H9 (cell line): ENCODE measurements at regions not wholly inside any gene's neighbourhood (a gene's known extent, or its start where the extent isn't known, plus 50 kb on each side); places are given as distances from the start of the nearest gene placed in this dataset.
"Not testable (repeated sequence)": the region's sequence is repeated elsewhere in the genome, so short reads cannot be mapped to it uniquely, and the experiment has no call there.

ENCODE experiments used
- DNase-seq: peaks from one replicate; pipeline ENCODE4 v3.0.0-alpha.2; 2017
- H2AFZ ChIP-seq: one replicate; pipeline ENCODE4 v1.6.1; 2013; ENCODE audit warnings: mild to moderate bottlenecking, low read length, control low read depth, moderate library complexity
- H2AK5ac ChIP-seq: 2 replicates; pipeline ENCODE4 v1.6.1; 2013; ENCODE audit warnings: low read length, control low read depth, mixed read lengths; ENCODE audit not compliant: insufficient read length
- H2BK120ac ChIP-seq: one replicate; pipeline ENCODE4 v1.6.1; 2013; ENCODE audit warnings: low read depth, mild to moderate bottlenecking, low read length, control low read depth, inconsistent platforms; ENCODE audit not compliant: poor library complexity, severe bottlenecking
- H2BK12ac ChIP-seq: 2 replicates; pipeline ENCODE4 v1.6.1; 2013; ENCODE audit warnings: low read length, control low read depth, mixed read lengths, low read depth; ENCODE audit not compliant: insufficient read length
- H2BK15ac ChIP-seq: 2 replicates; pipeline ENCODE4 v1.6.1; 2013; ENCODE audit warnings: low read depth, low read length, control low read depth
- H2BK20ac ChIP-seq: one replicate; pipeline ENCODE4 v1.6.1; 2013; ENCODE audit warnings: low read depth, mild to moderate bottlenecking, low read length, control low read depth, inconsistent platforms; ENCODE audit not compliant: poor library complexity, severe bottlenecking
- H2BK5ac ChIP-seq: 2 replicates; pipeline ENCODE4 v1.6.1; 2013; ENCODE audit warnings: low read length, control low read depth, mixed read lengths; ENCODE audit not compliant: insufficient read length
- H3K14ac ChIP-seq: 2 replicates; pipeline ENCODE4 v1.6.1; 2013; ENCODE audit warnings: low read length, control low read depth; ENCODE audit not compliant: insufficient read depth
- H3K18ac ChIP-seq: 2 replicates; pipeline ENCODE4 v1.6.1; 2013; ENCODE audit warnings: low read depth, mild to moderate bottlenecking, mixed read lengths, low read length, control low read depth; ENCODE audit not compliant: insufficient read length
- H3K23ac ChIP-seq: 2 replicates; pipeline ENCODE4 v1.6.1; 2013; ENCODE audit warnings: low read length, control low read depth, mixed read lengths, low read depth; ENCODE audit not compliant: insufficient read length
- H3K23me2 ChIP-seq: 2 replicates; pipeline ENCODE4 v1.6.1; 2013; ENCODE audit warnings: low read depth, mild to moderate bottlenecking, mixed read lengths, low read length, control low read depth; ENCODE audit not compliant: insufficient read length, poor library complexity, severe bottlenecking
- H3K27ac ChIP-seq: 2 replicates; pipeline ENCODE4 v1.5.1; 2013; ENCODE audit warnings: low read length, control low read depth, mixed read lengths, low read depth; ENCODE audit not compliant: insufficient read length
- H3K27me3 ChIP-seq: 2 replicates; pipeline ENCODE4 v1.6.1; 2013; ENCODE audit warnings: low read length, control low read depth, inconsistent platforms; ENCODE audit not compliant: insufficient read depth
- H3K4ac ChIP-seq: 2 replicates; pipeline ENCODE4 v1.6.1; 2013; ENCODE audit warnings: low read depth, mild to moderate bottlenecking, control low read depth, inconsistent platforms, low read length, moderate library complexity
- H3K4me1 ChIP-seq: 2 replicates; pipeline ENCODE4 v1.6.1; 2013; ENCODE audit warnings: low read length, control low read depth, inconsistent platforms; ENCODE audit not compliant: insufficient read depth
- H3K4me2 ChIP-seq: 2 replicates; pipeline ENCODE4 v1.6.1; 2013; ENCODE audit warnings: low read length, control low read depth, mixed read lengths; ENCODE audit not compliant: insufficient read length, insufficient read depth
- H3K56ac ChIP-seq: 2 replicates; pipeline ENCODE4 v1.6.1; 2013; ENCODE audit warnings: low read depth, mild to moderate bottlenecking, mixed read lengths, low read length, control low read depth; ENCODE audit not compliant: insufficient read length
- H3K79me1 ChIP-seq: 2 replicates; pipeline ENCODE4 v1.6.1; 2013; ENCODE audit warnings: low read depth, mild to moderate bottlenecking, moderate library complexity, low read length, control low read depth, inconsistent platforms; ENCODE audit not compliant: insufficient read depth, poor library complexity, severe bottlenecking
- H3K79me2 ChIP-seq: 2 replicates; pipeline ENCODE4 v1.6.1; 2013; ENCODE audit warnings: low read length, control low read depth, inconsistent platforms; ENCODE audit not compliant: insufficient read depth
- H3K9ac ChIP-seq: 2 replicates; pipeline ENCODE4 v1.6.1; 2013; ENCODE audit warnings: low read length, control low read depth, mixed read lengths; ENCODE audit not compliant: insufficient read length; ENCODE audit errors: extremely low read depth
- H3K9me3 ChIP-seq: one replicate; pipeline ENCODE4 v1.6.1; 2013; ENCODE audit warnings: low read depth, low read length, inconsistent platforms; ENCODE audit not compliant: control insufficient read depth
- H3T11ph ChIP-seq: one replicate; pipeline ENCODE4 v1.6.1; 2013; ENCODE audit warnings: mild to moderate bottlenecking, low read length, control low read depth, inconsistent platforms
- H4K20me1 ChIP-seq: one replicate; pipeline ENCODE4 v1.6.1; 2013; ENCODE audit not compliant: control insufficient read depth, insufficient read length, insufficient read depth
- H4K5ac ChIP-seq: 2 replicates; pipeline ENCODE4 v1.6.1; 2013; ENCODE audit warnings: low read depth, mild to moderate bottlenecking, mixed read lengths, low read length, control low read depth; ENCODE audit not compliant: insufficient read length
- H4K8ac ChIP-seq: replicated peaks from 2 replicates; pipeline ENCODE4 v1.6.1; 2013; ENCODE audit warnings: low read length, control low read depth, mixed read lengths, low read depth; ENCODE audit not compliant: insufficient read length
- H4K91ac ChIP-seq: 2 replicates; pipeline ENCODE4 v1.6.1; 2013; ENCODE audit warnings: low read depth, mild to moderate bottlenecking, moderate library complexity, mixed read lengths, low read length, control low read depth; ENCODE audit not compliant: insufficient read length
- H3K27ac Mint-ChIP-seq, 3 experiments: 2 replicates in 2 of 3; 3 replicates in 1 of 3; pipeline ENCODE4 v1.8.0; 2020 to 2021; ENCODE audit warnings: mixed read lengths in 3 of 3, mild to moderate bottlenecking in 1 of 3, moderate library complexity in 1 of 3
- H3K27me3 Mint-ChIP-seq: 2 replicates; pipeline ENCODE4 v1.8.0; 2021; ENCODE audit warnings: low read depth, mild to moderate bottlenecking, moderate library complexity, mixed read lengths
- H3K36me3 Mint-ChIP-seq, 3 experiments: 2 replicates in 2 of 3; 3 replicates in 1 of 3; pipeline ENCODE4 v1.8.0; 2020 to 2021; ENCODE audit warnings: low read depth in 3 of 3, mixed read lengths in 3 of 3; ENCODE audit not compliant: insufficient read depth in 1 of 3
- H3K4me1 Mint-ChIP-seq, 2 experiments: 2 replicates each; pipeline ENCODE4 v1.8.0; 2020; ENCODE audit warnings: mixed read lengths in 2 of 2
- H3K4me3 Mint-ChIP-seq, 2 experiments: 2 replicates in 1 of 2; 3 replicates in 1 of 2; pipeline ENCODE4 v1.8.0; 2020 to 2021; ENCODE audit warnings: mild to moderate bottlenecking in 2 of 2, mixed read lengths in 2 of 2, moderate library complexity in 1 of 2
- H3K9me3 Mint-ChIP-seq, 2 experiments: 2 replicates in 1 of 2; 3 replicates in 1 of 2; pipeline ENCODE4 v1.8.0; 2020; ENCODE audit warnings: mild to moderate bottlenecking in 2 of 2, mixed read lengths in 2 of 2, moderate library complexity in 1 of 2
- WGBS: extraction: QIAGEN DNeasy Blood & Tissue Kit; methylation state at CpG from one replicate; pipeline ENCODE4 v1.1.7; 2013; ENCODE audit warnings: missing lambda C conversion rate, low lambda C conversion rate, mixed read lengths; ENCODE audit not compliant: insufficient read length; ENCODE audit errors: extremely low coverage; 5-methylcytosine and 5-hydroxymethylcytosine counted together
- TF ChIP-seq, protein P1 (sequence below): fragments of 200-600 bp; sonication (generic); conservative IDR thresholded peaks from 3 replicates; pipeline ENCODE4 v1.8.0; 2021; ENCODE audit warnings: antibody characterized with exemption, mild to moderate bottlenecking

DNA sequence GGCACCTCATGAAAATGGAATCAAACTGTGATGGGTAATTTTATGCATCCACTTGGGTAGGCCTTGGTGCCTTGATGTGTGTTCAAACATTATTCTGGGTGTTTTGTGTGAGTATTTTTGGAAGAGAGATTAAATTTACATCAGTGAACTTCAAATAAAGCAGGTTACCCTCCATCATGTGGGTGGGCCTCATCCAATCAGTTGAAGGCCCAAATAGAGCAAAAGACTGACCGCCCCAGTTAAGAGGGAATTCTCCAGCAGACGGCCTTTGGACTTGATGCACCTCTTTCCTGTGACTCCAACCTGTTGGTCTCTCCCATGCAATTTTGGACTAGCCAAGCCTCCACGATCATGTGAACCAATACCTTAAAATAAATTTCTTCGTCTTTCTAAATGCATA is 97.7 kb upstream of the DPP6 start:
- no peak overlapping the region for H3K23ac ChIP-seq
- no peak overlapping the region for H4K8ac ChIP-seq
- no peak overlapping the region for H2BK5ac ChIP-seq
- peaks cover 0 to 46% (median 0%) of the 10 kb centered on the region in 3 experiments; a peak in 2 of 7 replicates for H3K36me3 Mint-ChIP-seq
- peaks cover 65 to 88% of the 10 kb centered on the region in 2 experiments for H3K9me3 Mint-ChIP-seq
- no peaks in the 10 kb centered on the region for H3K4me1 ChIP-seq
- no peak overlapping the region for H4K5ac ChIP-seq
- no peak overlapping the region for H3K18ac ChIP-seq
- H2BK120ac ChIP-seq, result no peak overlapping the region
- no peak overlapping the region for H3K4me3 Mint-ChIP-seq
- no peak overlapping the region for H2BK12ac ChIP-seq
- no peak overlapping the region for H3K27ac Mint-ChIP-seq
- H3K56ac ChIP-seq, result no peak overlapping the region
- H3K4ac ChIP-seq, result no peak overlapping the region
- H3K9me3 ChIP-seq, result peaks cover 7% of the 10 kb centered on the region
- peaks cover 5% of the 10 kb centered on the region for H3K27me3 Mint-ChIP-seq
- no peak overlapping the region for H2AFZ ChIP-seq
- no peak overlapping the region for H3K14ac ChIP-seq
- no peak overlapping the region for H3T11ph ChIP-seq
- no peak overlapping the region for H3K27ac ChIP-seq
- H3K4me2 ChIP-seq, result no peak overlapping the region
- no peaks in the 10 kb centered on the region for H3K79me2 ChIP-seq
- no peak overlapping the region for H2AK5ac ChIP-seq
- no peak overlapping the region for H2BK15ac ChIP-seq
- no peak overlapping the region for H3K9ac ChIP-seq
- no peaks in the 10 kb centered on the region for H3K4me1 Mint-ChIP-seq
- no peak overlapping the region for H2BK20ac ChIP-seq
- TF ChIP-seq, protein P1, sequence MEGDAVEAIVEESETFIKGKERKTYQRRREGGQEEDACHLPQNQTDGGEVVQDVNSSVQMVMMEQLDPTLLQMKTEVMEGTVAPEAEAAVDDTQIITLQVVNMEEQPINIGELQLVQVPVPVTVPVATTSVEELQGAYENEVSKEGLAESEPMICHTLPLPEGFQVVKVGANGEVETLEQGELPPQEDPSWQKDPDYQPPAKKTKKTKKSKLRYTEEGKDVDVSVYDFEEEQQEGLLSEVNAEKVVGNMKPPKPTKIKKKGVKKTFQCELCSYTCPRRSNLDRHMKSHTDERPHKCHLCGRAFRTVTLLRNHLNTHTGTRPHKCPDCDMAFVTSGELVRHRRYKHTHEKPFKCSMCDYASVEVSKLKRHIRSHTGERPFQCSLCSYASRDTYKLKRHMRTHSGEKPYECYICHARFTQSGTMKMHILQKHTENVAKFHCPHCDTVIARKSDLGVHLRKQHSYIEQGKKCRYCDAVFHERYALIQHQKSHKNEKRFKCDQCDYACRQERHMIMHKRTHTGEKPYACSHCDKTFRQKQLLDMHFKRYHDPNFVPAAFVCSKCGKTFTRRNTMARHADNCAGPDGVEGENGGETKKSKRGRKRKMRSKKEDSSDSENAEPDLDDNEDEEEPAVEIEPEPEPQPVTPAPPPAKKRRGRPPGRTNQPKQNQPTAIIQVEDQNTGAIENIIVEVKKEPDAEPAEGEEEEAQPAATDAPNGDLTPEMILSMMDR, result no peak
- H3K79me1 ChIP-seq, result no peaks in the 10 kb centered on the region
- H3K23me2 ChIP-seq, result no peaks in the 10 kb centered on the region
- H4K20me1 ChIP-seq, result no peaks in the 10 kb centered on the region
- H3K27me3 ChIP-seq, result no peaks in the 10 kb centered on the region
- no CpG with 5 or more reads among the region's 4 CpGs for WGBS
- DNase-seq, result no peak
- H4K91ac ChIP-seq, result no peak overlapping the region

DNA sequence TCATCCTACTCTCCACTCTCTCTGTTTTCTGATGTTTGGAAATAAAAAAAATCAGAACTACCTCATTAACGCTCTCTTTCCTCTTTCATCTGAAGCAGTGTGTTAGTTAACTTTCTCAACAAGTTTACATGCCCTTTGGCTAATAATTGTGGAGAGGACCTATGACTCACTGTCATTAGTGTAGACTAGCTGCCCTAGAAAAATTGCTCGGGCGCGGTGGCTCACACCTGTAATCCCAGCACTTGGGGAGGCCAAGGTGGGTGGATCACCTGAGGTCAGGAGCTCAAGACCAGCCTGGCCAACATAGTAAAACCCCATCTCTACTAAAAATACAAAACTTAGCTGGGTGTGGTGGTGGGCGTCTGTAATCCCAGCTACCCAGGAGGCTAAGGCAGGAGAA is 94.5 kb upstream of the DPP6 start:
- not testable (repeated sequence) for H3K18ac ChIP-seq, H2BK5ac ChIP-seq, H3K4me3 Mint-ChIP-seq, H3K79me2 ChIP-seq, H3K27ac Mint-ChIP-seq, H4K20me1 ChIP-seq, H3K9me3 ChIP-seq, H3K23me2 ChIP-seq, H2BK20ac ChIP-seq, H4K8ac ChIP-seq, H3K14ac ChIP-seq, H4K91ac ChIP-seq, H3K4me2 ChIP-seq, H2AK5ac ChIP-seq, H3K27me3 ChIP-seq, H3K79me1 ChIP-seq, H3K9ac ChIP-seq, H2AFZ ChIP-seq, DNase-seq, H2BK120ac ChIP-seq, H3K56ac ChIP-seq, H3K23ac ChIP-seq, H3K27me3 Mint-ChIP-seq, H2BK15ac ChIP-seq, H4K5ac ChIP-seq, H3K4ac ChIP-seq, H2BK12ac ChIP-seq, H3K4me1 Mint-ChIP-seq, H3K27ac ChIP-seq, H3K4me1 ChIP-seq, H3T11ph ChIP-seq
- H3K9me3 Mint-ChIP-seq, result peaks cover 42 to 68% of the 10 kb centered on the region in 2 experiments
- no CpG with 5 or more reads among the region's 5 CpGs for WGBS
- H3K36me3 Mint-ChIP-seq, result peaks cover 0 to 25% (median 0%) of the 10 kb centered on the region in 3 experiments; a peak in 2 of 7 replicates
